ENCODE measurements at regions not wholly inside any gene's neighbourhood (a gene's known extent, or its start where the extent isn't known, plus 50 kb on each side); places are given as distances from the start of the nearest gene placed in this dataset.

DNA sequence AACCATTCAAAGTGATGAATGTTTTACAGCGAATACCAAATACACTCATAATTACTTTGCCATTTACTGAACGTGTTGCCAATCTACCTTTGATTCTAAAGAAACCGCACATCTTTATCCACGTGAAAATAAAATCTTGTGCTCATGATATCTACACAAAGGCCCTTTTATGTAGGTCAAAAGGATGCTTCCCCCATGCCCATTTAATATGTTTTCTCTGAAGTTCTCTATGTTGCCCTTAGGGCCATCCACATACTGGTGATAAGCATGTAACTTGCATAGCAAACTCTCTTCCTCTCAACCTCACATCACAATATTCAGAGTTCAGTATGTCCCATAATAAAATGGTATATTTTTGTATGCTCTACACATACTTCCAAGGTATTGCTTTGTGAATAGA lies 380.0 kb upstream of the FIGN start:
- TF ChIP-seq, protein P1, sequence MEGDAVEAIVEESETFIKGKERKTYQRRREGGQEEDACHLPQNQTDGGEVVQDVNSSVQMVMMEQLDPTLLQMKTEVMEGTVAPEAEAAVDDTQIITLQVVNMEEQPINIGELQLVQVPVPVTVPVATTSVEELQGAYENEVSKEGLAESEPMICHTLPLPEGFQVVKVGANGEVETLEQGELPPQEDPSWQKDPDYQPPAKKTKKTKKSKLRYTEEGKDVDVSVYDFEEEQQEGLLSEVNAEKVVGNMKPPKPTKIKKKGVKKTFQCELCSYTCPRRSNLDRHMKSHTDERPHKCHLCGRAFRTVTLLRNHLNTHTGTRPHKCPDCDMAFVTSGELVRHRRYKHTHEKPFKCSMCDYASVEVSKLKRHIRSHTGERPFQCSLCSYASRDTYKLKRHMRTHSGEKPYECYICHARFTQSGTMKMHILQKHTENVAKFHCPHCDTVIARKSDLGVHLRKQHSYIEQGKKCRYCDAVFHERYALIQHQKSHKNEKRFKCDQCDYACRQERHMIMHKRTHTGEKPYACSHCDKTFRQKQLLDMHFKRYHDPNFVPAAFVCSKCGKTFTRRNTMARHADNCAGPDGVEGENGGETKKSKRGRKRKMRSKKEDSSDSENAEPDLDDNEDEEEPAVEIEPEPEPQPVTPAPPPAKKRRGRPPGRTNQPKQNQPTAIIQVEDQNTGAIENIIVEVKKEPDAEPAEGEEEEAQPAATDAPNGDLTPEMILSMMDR (IDR thresholded peaks at IDR 0.05; ENCODE audit: extremely low read depth in 1 of 2, insufficient read depth in 1 of 2, low read depth in 1 of 2, low read length in 2 of 2): no peak
- TF ChIP-seq POLR2A (IDR thresholded peaks at IDR 0.05; ENCODE audit: low read depth, low read length) (no peak), POLR2AphosphoS5 (IDR thresholded peaks at IDR 0.05; ENCODE audit: insufficient read depth, low read depth, low read length) (no peak), EZH2 (IDR thresholded peaks at IDR 0.05; ENCODE audit: borderline replicate concordance, low read depth, low read length, severe bottlenecking) (no peak), FOS (IDR thresholded peaks at IDR 0.05; ENCODE audit: borderline replicate concordance, insufficient read depth, low read length) (no peak)
- TF ChIP-seq, protein P2, sequence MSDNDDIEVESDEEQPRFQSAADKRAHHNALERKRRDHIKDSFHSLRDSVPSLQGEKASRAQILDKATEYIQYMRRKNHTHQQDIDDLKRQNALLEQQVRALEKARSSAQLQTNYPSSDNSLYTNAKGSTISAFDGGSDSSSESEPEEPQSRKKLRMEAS (IDR thresholded peaks at IDR 0.05; ENCODE audit: insufficient read depth, insufficient read length): no peak

Measured in endothelial cell of umbilical vein (primary cell).